Trophoblast cell (in vitro differentiated cells and primary cell): ENCODE measurements at regions not wholly inside any gene's neighbourhood (a gene's known extent, or its start where the extent isn't known, plus 50 kb on each side); places are given as distances from the start of the nearest gene placed in this dataset.
"Not testable (repeated sequence)": the region's sequence is repeated elsewhere in the genome, so short reads cannot be mapped to it uniquely, and the experiment has no call there.

Experiments used
- DNase-seq, 2 donors: peaks; one replicate each; pipeline ENCODE4 v3.0.0-alpha.2; 2016
- H2AFZ ChIP-seq: 2 replicates; pipeline ENCODE4 v1.6.1; 2013; ENCODE audit warnings: low read length, moderate library complexity, mild to moderate bottlenecking; ENCODE audit not compliant: insufficient read depth, poor library complexity
- H2AK5ac ChIP-seq: 2 replicates; pipeline ENCODE4 v1.6.1; 2013; ENCODE audit warnings: mild to moderate bottlenecking, low read length
- H2BK120ac ChIP-seq: 2 replicates; pipeline ENCODE4 v1.6.1; 2013; ENCODE audit warnings: low read length, mild to moderate bottlenecking, moderate library complexity; ENCODE audit not compliant: insufficient read depth, poor library complexity
- H2BK12ac ChIP-seq: 2 replicates; pipeline ENCODE4 v1.6.1; 2013; ENCODE audit warnings: mild to moderate bottlenecking, low read length, moderate library complexity
- H2BK5ac ChIP-seq: 2 replicates; pipeline ENCODE4 v1.6.1; 2013; ENCODE audit warnings: low read length, low read depth, moderate library complexity, mild to moderate bottlenecking; ENCODE audit not compliant: poor library complexity
- H3K14ac ChIP-seq: 2 replicates; pipeline ENCODE4 v1.6.1; 2013; ENCODE audit warnings: mild to moderate bottlenecking, low read length
- H3K18ac ChIP-seq: 2 replicates; pipeline ENCODE4 v1.6.1; 2013; ENCODE audit warnings: mild to moderate bottlenecking, low read length
- H3K23ac ChIP-seq: 2 replicates; pipeline ENCODE4 v1.6.1; 2013; ENCODE audit warnings: low read length
- H3K27ac ChIP-seq: 2 replicates; pipeline ENCODE4 v1.5.1; 2013; ENCODE audit warnings: low read depth, mild to moderate bottlenecking, inconsistent platforms, low read length, moderate library complexity
- H3K27me3 ChIP-seq: 2 replicates; pipeline ENCODE4 v1.6.1; 2013; ENCODE audit warnings: inconsistent platforms, mild to moderate bottlenecking, low read length, moderate library complexity; ENCODE audit not compliant: insufficient read depth
- H3K36me3 ChIP-seq, 2 experiments: 1 replicate in 1 of 2; 2 replicates in 1 of 2; pipeline ENCODE4 v1.6.1; 2013; ENCODE audit warnings: low read length in 2 of 2, mild to moderate bottlenecking in 2 of 2, moderate library complexity in 1 of 2; ENCODE audit not compliant: insufficient read depth in 2 of 2, control insufficient read depth in 1 of 2
- H3K4ac ChIP-seq: 2 replicates; pipeline ENCODE4 v1.6.1; 2013; ENCODE audit warnings: low read depth, mild to moderate bottlenecking, low read length, moderate library complexity
- H3K4me1 ChIP-seq, 2 experiments: 1 replicate in 1 of 2; 2 replicates in 1 of 2; pipeline ENCODE4 v1.6.1; 2013; ENCODE audit warnings: low read length in 2 of 2, mild to moderate bottlenecking in 2 of 2, moderate library complexity in 1 of 2; ENCODE audit not compliant: insufficient read depth in 2 of 2, control insufficient read depth in 1 of 2
- H3K4me2 ChIP-seq: 2 replicates; pipeline ENCODE4 v1.6.1; 2013; ENCODE audit warnings: inconsistent platforms, mild to moderate bottlenecking, low read length, moderate library complexity
- H3K4me3 ChIP-seq: 2 replicates; pipeline ENCODE4 v1.5.1; 2013; ENCODE audit warnings: mild to moderate bottlenecking, low read depth, low read length, inconsistent platforms
- H3K79me1 ChIP-seq: one replicate; pipeline ENCODE4 v1.6.1; 2013; ENCODE audit warnings: low read length
- H3K79me2 ChIP-seq: 2 replicates; pipeline ENCODE4 v1.6.1; 2013; ENCODE audit warnings: low read length, mild to moderate bottlenecking; ENCODE audit not compliant: control insufficient read depth, insufficient read depth, poor library complexity
- H3K9ac ChIP-seq: 2 replicates; pipeline ENCODE4 v1.6.1; 2013; ENCODE audit warnings: mild to moderate bottlenecking, low read length
- H3K9me3 ChIP-seq: 2 replicates; pipeline ENCODE4 v1.6.1; 2013; ENCODE audit warnings: low read depth, mild to moderate bottlenecking, control low read depth, inconsistent platforms, low read length; ENCODE audit not compliant: insufficient read depth
- H4K12ac ChIP-seq: 2 replicates; pipeline ENCODE4 v1.6.1; 2013; ENCODE audit warnings: low read depth, mild to moderate bottlenecking, low read length, moderate library complexity
- H4K8ac ChIP-seq: 2 replicates; pipeline ENCODE4 v1.6.1; 2013; ENCODE audit warnings: low read depth, mild to moderate bottlenecking, low read length, moderate library complexity
- H4K91ac ChIP-seq: one replicate; pipeline ENCODE4 v1.6.1; 2013; ENCODE audit warnings: low read depth, mild to moderate bottlenecking, low read length, moderate library complexity
- WGBS: extraction: QIAGEN DNeasy Blood & Tissue Kit; methylation state at CpG from one replicate; pipeline ENCODE4 v1.1.7; 2013; ENCODE audit warnings: missing lambda C conversion rate; ENCODE audit not compliant: insufficient read length, insufficient coverage; ENCODE audit errors: extremely low coverage; 5-methylcytosine and 5-hydroxymethylcytosine counted together

GRCh38 chr10:21449288-21449966, 76.1 kb downstream of the SKIDA1 start:
- Histone ChIP-seq H3K4me1 (no peaks in the 10 kb centered on the region), H3K27me3 (no peaks in the 10 kb centered on the region), H3K27ac (no peak overlapping the region), H3K9ac (no peak overlapping the region), H3K4ac (no peak overlapping the region), H2BK120ac (no peak overlapping the region), H3K9me3 (no peaks in the 10 kb centered on the region), H4K91ac (no peak overlapping the region), H3K79me2 (no peaks in the 10 kb centered on the region), H2AK5ac (no peak overlapping the region), H3K23ac (no peak overlapping the region), H2BK12ac (peak overlapping the region; percentile 40), H3K14ac (no peak overlapping the region), H3K79me1 (no peaks in the 10 kb centered on the region), H2BK5ac (no peak overlapping the region), H3K4me3 (no peak overlapping the region), H3K18ac (no peak overlapping the region), H4K8ac (no peak overlapping the region), H3K36me3 (no peaks in the 10 kb centered on the region), H4K12ac (no peak overlapping the region), H3K4me2 (no peak overlapping the region), H2AFZ (no peak overlapping the region)
- WGBS, result no CpG with 5 or more reads among the region's 8 CpGs
- DNase-seq, result no peak

- Histone ChIP-seq H4K8ac (no peak overlapping the region), H3K18ac (no peak overlapping the region), H3K27ac (no peak overlapping the region), H3K79me1 (peaks cover 1% of the 10 kb centered on the region), H3K79me2 (no peaks in the 10 kb centered on the region), H3K36me3 (no peaks in the 10 kb centered on the region), H3K4me3 (no peak overlapping the region), H3K14ac (no peak overlapping the region), H3K9ac (no peak overlapping the region), H2AK5ac (no peak overlapping the region), H3K23ac (no peak overlapping the region), H3K9me3 (no peaks in the 10 kb centered on the region), H3K27me3 (no peaks in the 10 kb centered on the region), H3K4ac (no peak overlapping the region), H4K12ac (no peak overlapping the region), H2BK120ac (no peak overlapping the region), H2BK12ac (no peak overlapping the region), H4K91ac (no peak overlapping the region), H2AFZ (no peak overlapping the region), H2BK5ac (no peak overlapping the region), H3K4me2 (no peak overlapping the region), H3K4me1 (no peaks in the 10 kb centered on the region)
- DNase-seq, result no peak
- no CpG with 5 or more reads among the region's 1 CpG for WGBS
These were observed 80.3 kb downstream of the SKIDA1 start for GRCh38 chr10:21445163-21445562.

DNA sequence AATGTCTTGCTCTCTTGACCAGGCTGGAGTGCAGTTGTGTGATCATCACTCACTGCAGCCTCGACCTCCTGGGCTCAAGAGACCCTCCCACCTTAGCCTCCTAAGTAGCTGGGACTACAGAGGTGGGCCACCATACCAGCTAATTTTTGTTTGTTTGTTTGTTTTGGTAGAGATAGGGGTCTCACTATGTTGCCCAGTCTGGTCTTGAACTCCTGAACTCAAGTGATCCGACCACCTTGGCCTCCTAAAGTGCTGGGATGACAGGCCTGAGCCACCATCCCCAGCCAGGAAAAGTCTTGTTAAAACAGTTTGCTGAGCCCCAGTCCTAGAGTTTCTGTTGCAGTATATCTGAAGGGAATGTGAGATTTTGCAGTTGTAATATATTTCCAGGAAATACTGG, 83.9 kb downstream of the SKIDA1 start:
- H3K18ac ChIP-seq, result no peak overlapping the region

DNA sequence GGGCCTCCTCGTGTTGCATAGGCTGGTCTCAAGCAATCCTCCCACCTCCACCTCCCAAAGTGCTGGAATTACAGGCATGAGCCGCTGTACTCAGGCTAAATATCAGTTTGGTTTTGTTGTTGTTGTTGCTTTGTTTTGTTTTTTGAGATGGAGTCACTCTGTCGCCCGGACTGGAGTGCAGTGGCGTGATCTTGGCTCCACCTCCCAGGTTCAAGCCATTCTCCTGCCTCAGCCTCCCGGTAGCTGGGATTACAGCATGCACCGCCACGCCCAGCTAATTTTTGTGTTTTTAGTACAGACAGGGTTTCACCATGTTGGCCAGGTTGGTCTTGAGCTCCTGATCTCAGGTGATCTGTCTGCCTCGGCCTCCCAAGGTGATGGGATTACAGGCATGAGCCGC, 86.6 kb downstream of the SKIDA1 start:
- WGBS, result no CpG with 5 or more reads among the region's 10 CpGs

More for the DNA sequence above, 83.9 kb downstream of the SKIDA1 start:
- Histone ChIP-seq H3K4me1 (no peaks in the 10 kb centered on the region), H4K12ac (no peak overlapping the region), H3K27ac (no peak overlapping the region), H3K4me2 (no peak overlapping the region), H2BK5ac (no peak overlapping the region), H3K27me3 (no peaks in the 10 kb centered on the region), H4K91ac (peak overlapping the region; percentile 36), H2AFZ (no peak overlapping the region), H3K79me1 (peaks cover 6% of the 10 kb centered on the region), H3K4ac (no peak overlapping the region), H3K4me3 (no peak overlapping the region), H3K9ac (no peak overlapping the region), H2BK12ac (peak overlapping the region; percentile 62), H3K23ac (no peak overlapping the region), H2BK120ac (no peak overlapping the region), H3K36me3 (no peaks in the 10 kb centered on the region), H4K8ac (peak overlapping the region; percentile 25), H2AK5ac (no peak overlapping the region), H3K9me3 (no peaks in the 10 kb centered on the region), H3K14ac (no peak overlapping the region), H3K79me2 (no peaks in the 10 kb centered on the region)
- no CpG with 5 or more reads among the region's 2 CpGs for WGBS
- DNase-seq, result no peak

More for the DNA sequence above, 86.6 kb downstream of the SKIDA1 start:
- not testable (repeated sequence) for H3K23ac ChIP-seq, H3K4me1 ChIP-seq, H4K12ac ChIP-seq, H3K36me3 ChIP-seq, H3K18ac ChIP-seq, H3K14ac ChIP-seq, H2BK5ac ChIP-seq, H3K27ac ChIP-seq, H4K91ac ChIP-seq, H3K4me3 ChIP-seq, H2AK5ac ChIP-seq, H4K8ac ChIP-seq, H3K9ac ChIP-seq, H3K79me2 ChIP-seq, H3K27me3 ChIP-seq, H2BK120ac ChIP-seq, H3K4ac ChIP-seq, H3K9me3 ChIP-seq, H3K4me2 ChIP-seq
- DNase-seq, result peak; percentile 56 to 74
- Histone ChIP-seq H3K79me1 (peaks cover 22% of the 10 kb centered on the region), H2BK12ac (peak overlapping the region; percentile 32), H2AFZ (peak overlapping the region; percentile 35)
